GM12878 (cell line): ENCODE measurements at regions not wholly inside any gene's neighbourhood (a gene's known extent, or its start where the extent isn't known, plus 50 kb on each side); places are given as distances from the start of the nearest gene placed in this dataset.

Source experiments
- ASH2L ChIP-seq: fragments of 300-600, 200-600 bp; sonication (generic); IDR thresholded peaks from 2 replicates; pipeline ENCODE4 v1.6.1; 2017; ENCODE audit warnings: low read depth, mild to moderate bottlenecking, borderline replicate concordance
- BACH1 ChIP-seq: fragments of 450-650 bp; IDR thresholded peaks from 2 replicates; pipeline ENCODE4 v1.6.1; 2017; ENCODE audit warnings: mild to moderate bottlenecking, borderline replicate concordance
- BRCA1 ChIP-seq: IDR thresholded peaks from 2 replicates; pipeline ENCODE4 v1.6.1; 2011; ENCODE audit warnings: low read depth, low read length, improper control_type of control experiment
- EZH2 ChIP-seq: IDR thresholded peaks from 2 replicates; pipeline ENCODE4 v1.6.1; 2012; ENCODE audit warnings: low read depth, mild to moderate bottlenecking, control low read depth, inconsistent platforms, low read length, borderline replicate concordance; ENCODE audit not compliant: control insufficient read depth
- MEF2A ChIP-seq: IDR thresholded peaks from 2 replicates; pipeline ENCODE4 v1.6.1; 2011; ENCODE audit warnings: low read depth, mild to moderate bottlenecking, low read length, moderate library complexity; ENCODE audit not compliant: insufficient read depth
- MXI1 ChIP-seq: fragments of 150-350 bp; IDR thresholded peaks from 2 replicates; pipeline ENCODE4 v1.6.1; 2011; ENCODE audit warnings: low read depth, mild to moderate bottlenecking, inconsistent platforms, low read length, improper control_type of control experiment
- POLR2AphosphoS5 ChIP-seq: IDR thresholded peaks from 2 replicates; pipeline ENCODE4 v1.6.1; 2011; ENCODE audit warnings: mild to moderate bottlenecking, low read length, inconsistent platforms
- TAF1 ChIP-seq: IDR thresholded peaks from 2 replicates; pipeline ENCODE4 v1.6.1; 2011; ENCODE audit warnings: mild to moderate bottlenecking, low read depth, low read length, borderline replicate concordance
- TF ChIP-seq, protein P1 (sequence below), 3 experiments: IDR thresholded peaks in 2 of 3; conservative IDR thresholded peaks in 1 of 3; 2 replicates each; pipeline ENCODE4 v1.5.1; 2011; ENCODE audit warnings: low read depth in 3 of 3, low read length in 3 of 3, mild to moderate bottlenecking in 3 of 3, control low read depth in 2 of 3, moderate library complexity in 2 of 3, inconsistent platforms in 1 of 3, mixed read lengths in 1 of 3; ENCODE audit not compliant: control insufficient read depth in 2 of 3, insufficient read depth in 1 of 3; ENCODE audit errors: extremely low read depth in 1 of 3
- TF ChIP-seq, protein P2 (sequence below): fragments of 450-650 bp; IDR thresholded peaks from 2 replicates; pipeline ENCODE4 v1.6.1; 2017; ENCODE audit warnings: mild to moderate bottlenecking, moderate library complexity

DNA sequence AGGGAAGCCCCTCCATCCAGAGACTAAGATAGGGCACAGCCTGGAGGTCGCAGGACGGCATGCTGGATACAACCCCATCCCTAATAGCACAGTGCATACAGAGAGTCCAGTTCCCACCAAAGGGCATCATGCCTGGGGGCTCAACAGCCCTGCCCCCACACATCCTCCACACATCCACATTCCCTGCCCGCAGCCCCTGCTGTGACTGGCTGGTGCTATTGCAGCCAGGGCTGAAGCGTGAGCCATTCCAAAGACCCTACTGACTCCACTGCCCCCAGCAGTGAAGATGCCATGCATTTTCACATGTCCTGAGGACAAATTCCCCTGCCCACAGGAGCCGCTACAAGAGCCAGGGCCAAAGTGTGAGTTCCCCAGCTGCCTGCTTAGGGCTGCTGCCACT is 641.6 kb downstream of the METTL4 start:
- no peak for TF ChIP-seq BACH1
- TF ChIP-seq, protein P1, sequence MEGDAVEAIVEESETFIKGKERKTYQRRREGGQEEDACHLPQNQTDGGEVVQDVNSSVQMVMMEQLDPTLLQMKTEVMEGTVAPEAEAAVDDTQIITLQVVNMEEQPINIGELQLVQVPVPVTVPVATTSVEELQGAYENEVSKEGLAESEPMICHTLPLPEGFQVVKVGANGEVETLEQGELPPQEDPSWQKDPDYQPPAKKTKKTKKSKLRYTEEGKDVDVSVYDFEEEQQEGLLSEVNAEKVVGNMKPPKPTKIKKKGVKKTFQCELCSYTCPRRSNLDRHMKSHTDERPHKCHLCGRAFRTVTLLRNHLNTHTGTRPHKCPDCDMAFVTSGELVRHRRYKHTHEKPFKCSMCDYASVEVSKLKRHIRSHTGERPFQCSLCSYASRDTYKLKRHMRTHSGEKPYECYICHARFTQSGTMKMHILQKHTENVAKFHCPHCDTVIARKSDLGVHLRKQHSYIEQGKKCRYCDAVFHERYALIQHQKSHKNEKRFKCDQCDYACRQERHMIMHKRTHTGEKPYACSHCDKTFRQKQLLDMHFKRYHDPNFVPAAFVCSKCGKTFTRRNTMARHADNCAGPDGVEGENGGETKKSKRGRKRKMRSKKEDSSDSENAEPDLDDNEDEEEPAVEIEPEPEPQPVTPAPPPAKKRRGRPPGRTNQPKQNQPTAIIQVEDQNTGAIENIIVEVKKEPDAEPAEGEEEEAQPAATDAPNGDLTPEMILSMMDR (IDR thresholded peaks at IDR 0.05 in 2 of 3, conservative IDR thresholded peaks at IDR 0.05 in 1 of 3; ENCODE audit: control insufficient read depth in 2 of 3, extremely low read depth in 1 of 3, insufficient read depth in 1 of 3, low read depth in 3 of 3, low read length in 3 of 3): no peak
- no peak for TF ChIP-seq BRCA1
- TF ChIP-seq TAF1: no peak
- TF ChIP-seq MXI1: no peak
- TF ChIP-seq EZH2: no peak
- TF ChIP-seq POLR2AphosphoS5: no peak
- TF ChIP-seq ASH2L: no peak
- TF ChIP-seq, protein P2, sequence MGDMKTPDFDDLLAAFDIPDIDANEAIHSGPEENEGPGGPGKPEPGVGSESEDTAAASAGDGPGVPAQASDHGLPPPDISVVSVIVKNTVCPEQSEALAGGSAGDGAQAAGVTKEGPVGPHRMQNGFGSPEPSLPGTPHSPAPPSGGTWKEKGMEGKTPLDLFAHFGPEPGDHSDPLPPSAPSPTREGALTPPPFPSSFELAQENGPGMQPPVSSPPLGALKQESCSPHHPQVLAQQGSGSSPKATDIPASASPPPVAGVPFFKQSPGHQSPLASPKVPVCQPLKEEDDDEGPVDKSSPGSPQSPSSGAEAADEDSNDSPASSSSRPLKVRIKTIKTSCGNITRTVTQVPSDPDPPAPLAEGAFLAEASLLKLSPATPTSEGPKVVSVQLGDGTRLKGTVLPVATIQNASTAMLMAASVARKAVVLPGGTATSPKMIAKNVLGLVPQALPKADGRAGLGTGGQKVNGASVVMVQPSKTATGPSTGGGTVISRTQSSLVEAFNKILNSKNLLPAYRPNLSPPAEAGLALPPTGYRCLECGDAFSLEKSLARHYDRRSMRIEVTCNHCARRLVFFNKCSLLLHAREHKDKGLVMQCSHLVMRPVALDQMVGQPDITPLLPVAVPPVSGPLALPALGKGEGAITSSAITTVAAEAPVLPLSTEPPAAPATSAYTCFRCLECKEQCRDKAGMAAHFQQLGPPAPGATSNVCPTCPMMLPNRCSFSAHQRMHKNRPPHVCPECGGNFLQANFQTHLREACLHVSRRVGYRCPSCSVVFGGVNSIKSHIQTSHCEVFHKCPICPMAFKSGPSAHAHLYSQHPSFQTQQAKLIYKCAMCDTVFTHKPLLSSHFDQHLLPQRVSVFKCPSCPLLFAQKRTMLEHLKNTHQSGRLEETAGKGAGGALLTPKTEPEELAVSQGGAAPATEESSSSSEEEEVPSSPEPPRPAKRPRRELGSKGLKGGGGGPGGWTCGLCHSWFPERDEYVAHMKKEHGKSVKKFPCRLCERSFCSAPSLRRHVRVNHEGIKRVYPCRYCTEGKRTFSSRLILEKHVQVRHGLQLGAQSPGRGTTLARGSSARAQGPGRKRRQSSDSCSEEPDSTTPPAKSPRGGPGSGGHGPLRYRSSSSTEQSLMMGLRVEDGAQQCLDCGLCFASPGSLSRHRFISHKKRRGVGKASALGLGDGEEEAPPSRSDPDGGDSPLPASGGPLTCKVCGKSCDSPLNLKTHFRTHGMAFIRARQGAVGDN: no peak
- no peak for TF ChIP-seq MEF2A
